HCT116 (cell line): ENCODE measurements at regions not wholly inside any gene's neighbourhood (a gene's known extent, or its start where the extent isn't known, plus 50 kb on each side); places are given as distances from the start of the nearest gene placed in this dataset.

ENCODE experiments used
- ATAC-seq: fragments of 200-7000 bp; cut with Tn5 transposase; 2 replicates; pipeline ENCODE4 v1.9.1; 2020; ENCODE audit warnings: mild to moderate bottlenecking, moderate library complexity
- BruUV-seq: library from RNA; stranded (reverse); fragments of 400-500 nt; replicated peaks from 2 replicates; lab custom pipeline; 2021; lab: Mats Ljungman, UMichigan
- CTCF ChIA-PET: fragments of 300-600 bp; sonication (Branson Sonifier 250); formaldehyde crosslinking; loops from one replicate; lab custom pipeline; 2021; ENCODE audit warnings: antibody characterized with exemption; lab: Charles Lee
- POLR2A ChIA-PET: fragments of 300-600, 350-600 bp; sonication (Branson Sonifier 250); formaldehyde crosslinking; loops from one replicate; lab custom pipeline; 2021; ENCODE audit warnings: antibody characterized with exemption; lab: Charles Lee
- RAD21 ChIA-PET, 2 experiments: fragments of 300-600 bp; sonication (Branson Sonifier 250); formaldehyde crosslinking; loops; one replicate each; lab custom pipeline; 2023; ENCODE audit warnings: low total read pairs in 2 of 2; ENCODE audit not compliant: uncharacterized antibody in 2 of 2, unreplicated experiment in 2 of 2, low non-redundant PET in 1 of 2; lab: Charles Lee
- DNase-seq: peaks from one replicate; pipeline ENCODE4 v3.0.0-alpha.2; 2010; ENCODE audit warnings: low read depth, low spot score
- H2AFZ ChIP-seq: fragments of 200-600 bp; shearing (Covaris generic), sonication (generic); 2 replicates; pipeline ENCODE4 v1.6.1; 2017; ENCODE audit warnings: low read depth, mixed run types, mixed read lengths, antibody characterized with exemption, low read length; ENCODE audit not compliant: poor library complexity, severe bottlenecking
- H3K27ac ChIP-seq: 2 replicates; pipeline ENCODE4 v1.5.1; 2012; ENCODE audit warnings: low read depth, low read length
- H3K27me3 ChIP-seq: fragments of 200-600 bp; sonication (generic); 2 replicates; pipeline ENCODE4 v1.6.1; 2016; ENCODE audit warnings: mixed run types, low read length, mixed read lengths; ENCODE audit not compliant: insufficient read depth
- H3K36me3 ChIP-seq, 2 experiments: fragments of 200-500 bp in 1 of 2; fragments of 200-600 bp in 1 of 2; sonication (Bioruptor generic) in 1 of 2; sonication (generic) in 1 of 2; 2 replicates each; pipeline versions ENCODE4 v1.5.1 to v1.6.1; 2014 to 2016; ENCODE audit warnings: low read length in 2 of 2, inconsistent platforms in 1 of 2, mixed read lengths in 1 of 2, mixed run types in 1 of 2; ENCODE audit not compliant: insufficient read depth in 2 of 2, control insufficient read depth in 1 of 2
- H3K4me1 ChIP-seq, 2 experiments: fragments of 200-600 bp in 1 of 2; sonication (generic) in 1 of 2; 2 replicates each; pipeline versions ENCODE4 v1.5.1 to v1.6.1; 2012 to 2017; ENCODE audit warnings: low read length in 2 of 2, inconsistent platforms in 1 of 2, mild to moderate bottlenecking in 1 of 2, mixed read lengths in 1 of 2, mixed run types in 1 of 2, moderate library complexity in 1 of 2; ENCODE audit not compliant: insufficient read depth in 2 of 2, control insufficient read depth in 1 of 2
- H3K4me2 ChIP-seq: fragments of 200-600 bp; sonication (generic); 2 replicates; pipeline ENCODE4 v1.6.1; 2017; ENCODE audit warnings: mixed run types, low read length, mixed read lengths
- H3K4me3 ChIP-seq, 2 experiments: fragments of 200-600 bp in 1 of 2; sonication (generic) in 1 of 2; replicated peaks in 1 of 2; 2 replicates each; pipeline ENCODE4 v1.5.1; 2011 to 2016; ENCODE audit warnings: low read length in 2 of 2, control low read depth in 1 of 2, low read depth in 1 of 2, mild to moderate bottlenecking in 1 of 2, mixed read lengths in 1 of 2, mixed run types in 1 of 2
- H3K79me2 ChIP-seq: fragments of 200-600 bp; sonication (generic); 2 replicates; pipeline ENCODE4 v1.6.1; 2017; ENCODE audit warnings: mild to moderate bottlenecking, mixed run types, low read length, moderate library complexity, mixed read lengths; ENCODE audit not compliant: insufficient read depth
- H3K9ac ChIP-seq: fragments of 200-600 bp; sonication (generic); 2 replicates; pipeline ENCODE4 v1.6.1; 2016; ENCODE audit warnings: low read length, mixed read lengths
- H3K9me2 ChIP-seq: fragments of 200-600 bp; sonication (generic), shearing (Covaris generic); 2 replicates; pipeline ENCODE4 v1.6.1; 2017; ENCODE audit warnings: mixed run types, mild to moderate bottlenecking, moderate library complexity; ENCODE audit not compliant: insufficient read depth
- H3K9me3 ChIP-seq, 2 experiments: fragments of 200-500 bp in 1 of 2; fragments of 200-600 bp in 1 of 2; sonication (Bioruptor generic) in 1 of 2; sonication (generic) in 1 of 2; 2 replicates each; pipeline ENCODE4 v1.6.1; 2014 to 2017; ENCODE audit warnings: low read length in 2 of 2, mixed read lengths in 2 of 2, inconsistent platforms in 1 of 2, low read depth in 1 of 2, mild to moderate bottlenecking in 1 of 2, mixed run types in 1 of 2, moderate library complexity in 1 of 2; ENCODE audit not compliant: control insufficient read depth in 1 of 2, insufficient read depth in 1 of 2
- H4K20me1 ChIP-seq: fragments of 200-600 bp; sonication (generic), shearing (Covaris generic); 2 replicates; pipeline ENCODE4 v1.6.1; 2017; ENCODE audit warnings: mixed run types, mild to moderate bottlenecking, moderate library complexity; ENCODE audit not compliant: insufficient read depth
- CBX3 ChIP-seq: IDR thresholded peaks from 2 replicates; pipeline ENCODE4 v1.6.1; 2012; ENCODE audit warnings: low read depth
- EGR1 ChIP-seq: IDR thresholded peaks from 2 replicates; pipeline ENCODE4 v1.6.1; 2012; ENCODE audit warnings: low read depth
- EZH2 ChIP-seq: fragments of 200-600 bp; sonication (generic); IDR thresholded peaks from 2 replicates; pipeline ENCODE4 v1.6.1; 2017; ENCODE audit warnings: antibody characterized with exemption, mixed run types
- POLR2A ChIP-seq: IDR thresholded peaks from 2 replicates; pipeline ENCODE4 v1.7.0; 2011; ENCODE audit warnings: borderline replicate concordance; ENCODE audit not compliant: insufficient read depth, insufficient read length; ENCODE audit errors: extremely low read depth
- POLR2AphosphoS5 ChIP-seq: IDR thresholded peaks from 2 replicates; pipeline ENCODE4 v1.6.1; 2011; ENCODE audit warnings: mild to moderate bottlenecking, low read depth, low read length, moderate library complexity
- SP1 ChIP-seq: IDR thresholded peaks from 2 replicates; pipeline ENCODE4 v1.6.1; 2012; ENCODE audit warnings: low read depth
- SRF ChIP-seq: IDR thresholded peaks from 2 replicates; pipeline ENCODE4 v1.6.1; 2012; ENCODE audit warnings: low read depth
- YY1 ChIP-seq: IDR thresholded peaks from 2 replicates; pipeline ENCODE4 v1.6.1; 2011; ENCODE audit warnings: low read length, low read depth, moderate library complexity, mild to moderate bottlenecking; ENCODE audit not compliant: insufficient replicate concordance; ENCODE audit errors: extremely low read depth
- ZFX ChIP-seq: fragments of 450-650 bp; IDR thresholded peaks from 2 replicates; pipeline ENCODE4 v1.6.1; 2017
- intact Hi-C: fragments of 100-400 bp; cut with micrococcal nuclease; formaldehyde crosslinking; loops from 2 replicates; pipeline ENCODE4 v1.10.0; 2022
- TF ChIP-seq, protein P1 (sequence below): IDR thresholded peaks from 2 replicates; pipeline ENCODE4 v1.6.1; 2012; ENCODE audit warnings: low read depth
- TF ChIP-seq, protein P2 (sequence below): IDR thresholded peaks from 2 replicates; pipeline ENCODE4 v1.6.1; 2012

GRCh38 chr1:80076469-80076868 lies 1069.9 kb upstream of the ADGRL4 start:
- POLR2A ChIA-PET = no interaction called here

DNA sequence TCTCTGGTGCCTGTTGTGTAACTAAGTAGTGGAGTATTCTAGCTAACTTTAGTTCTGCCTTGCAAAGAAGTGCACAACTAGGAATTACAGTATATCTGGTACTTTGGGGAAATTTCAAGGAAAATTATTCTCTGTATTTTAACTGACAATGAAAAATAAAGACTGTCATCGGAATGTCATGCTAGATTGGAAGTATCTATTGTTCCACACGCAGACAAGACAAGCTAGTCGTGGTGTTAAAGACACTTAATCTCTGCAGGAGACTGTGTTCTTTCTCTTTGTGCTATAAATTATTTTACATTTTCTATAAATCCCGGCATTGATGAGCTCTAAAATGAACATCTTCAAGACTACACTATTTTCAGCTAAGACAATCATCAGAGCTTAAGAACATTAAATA lies 1068.8 kb upstream of the ADGRL4 start:
- BruUV-seq = no TSS peak
- no peak overlapping the region for H3K27ac ChIP-seq
- ChIA-PET CTCF (no interaction called here), RAD21 (no interaction called here), POLR2A (no interaction called here)
- no peaks in the 10 kb centered on the region for H3K79me2 ChIP-seq
- H3K9me3 ChIP-seq = no peaks in the 10 kb centered on the region
- no peaks in the 10 kb centered on the region for H4K20me1 ChIP-seq
- no peak for ATAC-seq
- no peak overlapping the region for H3K9ac ChIP-seq
- H3K9me2 ChIP-seq = no peaks in the 10 kb centered on the region
- H3K36me3 ChIP-seq = no peaks in the 10 kb centered on the region
- H3K4me3 ChIP-seq = no peak overlapping the region
- no peak overlapping the region for H3K4me2 ChIP-seq
- DNase-seq = no peak
- no peak overlapping the region for H2AFZ ChIP-seq
- H3K27me3 ChIP-seq = no peaks in the 10 kb centered on the region
- TF ChIP-seq ZFX = no peak
- no peak for TF ChIP-seq POLR2AphosphoS5
- no peak for TF ChIP-seq POLR2A
- no peak for TF ChIP-seq SP1
- no peak for TF ChIP-seq CBX3
- TF ChIP-seq, protein P1, sequence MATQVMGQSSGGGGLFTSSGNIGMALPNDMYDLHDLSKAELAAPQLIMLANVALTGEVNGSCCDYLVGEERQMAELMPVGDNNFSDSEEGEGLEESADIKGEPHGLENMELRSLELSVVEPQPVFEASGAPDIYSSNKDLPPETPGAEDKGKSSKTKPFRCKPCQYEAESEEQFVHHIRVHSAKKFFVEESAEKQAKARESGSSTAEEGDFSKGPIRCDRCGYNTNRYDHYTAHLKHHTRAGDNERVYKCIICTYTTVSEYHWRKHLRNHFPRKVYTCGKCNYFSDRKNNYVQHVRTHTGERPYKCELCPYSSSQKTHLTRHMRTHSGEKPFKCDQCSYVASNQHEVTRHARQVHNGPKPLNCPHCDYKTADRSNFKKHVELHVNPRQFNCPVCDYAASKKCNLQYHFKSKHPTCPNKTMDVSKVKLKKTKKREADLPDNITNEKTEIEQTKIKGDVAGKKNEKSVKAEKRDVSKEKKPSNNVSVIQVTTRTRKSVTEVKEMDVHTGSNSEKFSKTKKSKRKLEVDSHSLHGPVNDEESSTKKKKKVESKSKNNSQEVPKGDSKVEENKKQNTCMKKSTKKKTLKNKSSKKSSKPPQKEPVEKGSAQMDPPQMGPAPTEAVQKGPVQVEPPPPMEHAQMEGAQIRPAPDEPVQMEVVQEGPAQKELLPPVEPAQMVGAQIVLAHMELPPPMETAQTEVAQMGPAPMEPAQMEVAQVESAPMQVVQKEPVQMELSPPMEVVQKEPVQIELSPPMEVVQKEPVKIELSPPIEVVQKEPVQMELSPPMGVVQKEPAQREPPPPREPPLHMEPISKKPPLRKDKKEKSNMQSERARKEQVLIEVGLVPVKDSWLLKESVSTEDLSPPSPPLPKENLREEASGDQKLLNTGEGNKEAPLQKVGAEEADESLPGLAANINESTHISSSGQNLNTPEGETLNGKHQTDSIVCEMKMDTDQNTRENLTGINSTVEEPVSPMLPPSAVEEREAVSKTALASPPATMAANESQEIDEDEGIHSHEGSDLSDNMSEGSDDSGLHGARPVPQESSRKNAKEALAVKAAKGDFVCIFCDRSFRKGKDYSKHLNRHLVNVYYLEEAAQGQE = no peak
- TF ChIP-seq SRF = no peak
- no peaks in the 10 kb centered on the region for H3K4me1 ChIP-seq
- intact Hi-C loops = no loop called here

More at GRCh38 chr1:80076469-80076868, 1069.9 kb upstream of the ADGRL4 start:
- CTCF ChIA-PET = no interaction called here
- H3K79me2 ChIP-seq = no peaks in the 10 kb centered on the region
- H3K36me3 ChIP-seq = no peaks in the 10 kb centered on the region
- no peak overlapping the region for H3K4me3 ChIP-seq
- no peaks in the 10 kb centered on the region for H3K9me3 ChIP-seq
- no peak for ATAC-seq
- no peaks in the 10 kb centered on the region for H3K9me2 ChIP-seq
- BruUV-seq = no TSS peak
- no peak overlapping the region for H3K9ac ChIP-seq
- no peak for DNase-seq
- no peaks in the 10 kb centered on the region for H3K4me1 ChIP-seq
- H3K27me3 ChIP-seq = no peaks in the 10 kb centered on the region
- intact Hi-C loops = no loop called here
- no peak overlapping the region for H3K4me2 ChIP-seq
- no peak overlapping the region for H3K27ac ChIP-seq
- no peak overlapping the region for H2AFZ ChIP-seq
- RAD21 ChIA-PET = no interaction called here
- no peaks in the 10 kb centered on the region for H4K20me1 ChIP-seq
- TF ChIP-seq EGR1 (no peak), EZH2 (no peak), YY1 (no peak)
- TF ChIP-seq, protein P2, sequence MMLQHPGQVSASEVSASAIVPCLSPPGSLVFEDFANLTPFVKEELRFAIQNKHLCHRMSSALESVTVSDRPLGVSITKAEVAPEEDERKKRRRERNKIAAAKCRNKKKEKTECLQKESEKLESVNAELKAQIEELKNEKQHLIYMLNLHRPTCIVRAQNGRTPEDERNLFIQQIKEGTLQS = no peak
